A673 (cell line): ENCODE measurements at regions not wholly inside any gene's neighbourhood (a gene's known extent, or its start where the extent isn't known, plus 50 kb on each side); places are given as distances from the start of the nearest gene placed in this dataset.

Experiments used
- BruUV-seq: library from RNA; stranded (reverse); fragments of 400-500 nt; replicated peaks from 2 replicates; lab custom pipeline; 2021; lab: Mats Ljungman, UMichigan
- CTCF ChIA-PET: fragments of 300-600 bp; sonication (Branson Sonifier 250); formaldehyde crosslinking; loops from one replicate; lab custom pipeline; 2022; ENCODE audit warnings: antibody characterized with exemption; lab: Charles Lee
- POLR2A ChIA-PET: fragments of 300-600 bp; sonication (Branson Sonifier 250); formaldehyde crosslinking; loops from one replicate; lab custom pipeline; 2022; ENCODE audit warnings: antibody characterized with exemption; ENCODE audit not compliant: low non-redundant PET; lab: Charles Lee
- DNase-seq: peaks from one replicate; pipeline ENCODE4 v3.0.0-alpha.2; 2015; ENCODE audit warnings: low spot score
- H3K27ac ChIP-seq: fragments of 200-600 bp; sonication (generic); 2 replicates; pipeline ENCODE4 v1.5.1; 2016; ENCODE audit warnings: mixed run types, low read depth, mild to moderate bottlenecking, mixed read lengths, antibody characterized with exemption, low read length; ENCODE audit not compliant: poor library complexity, severe bottlenecking
- H3K27me3 ChIP-seq: fragments of 200-600 bp; sonication (generic); replicated peaks from 2 replicates; pipeline ENCODE4 v1.6.1; 2017; ENCODE audit warnings: mixed run types, low read depth, mild to moderate bottlenecking, mixed read lengths, antibody characterized with exemption, low read length; ENCODE audit not compliant: insufficient read depth, poor library complexity
- H3K36me3 ChIP-seq: fragments of 200-600 bp; sonication (generic); 2 replicates; pipeline ENCODE4 v1.6.1; 2016; ENCODE audit warnings: mixed run types, mild to moderate bottlenecking, mixed read lengths, antibody characterized with exemption, low read length; ENCODE audit not compliant: insufficient read depth, poor library complexity, severe bottlenecking
- H3K4me1 ChIP-seq: fragments of 200-600 bp; sonication (generic); 2 replicates; pipeline ENCODE4 v1.6.1; 2017; ENCODE audit warnings: mixed run types, mild to moderate bottlenecking, mixed read lengths, antibody characterized with exemption, low read length; ENCODE audit not compliant: insufficient read depth, poor library complexity, severe bottlenecking
- H3K4me3 ChIP-seq: fragments of 200-600 bp; sonication (generic); 2 replicates; pipeline ENCODE4 v1.5.1; 2016; ENCODE audit warnings: low read depth, mixed run types, mild to moderate bottlenecking, mixed read lengths, low read length; ENCODE audit not compliant: poor library complexity, severe bottlenecking
- H3K9me3 ChIP-seq: fragments of 200-600 bp; sonication (generic); 2 replicates; pipeline ENCODE4 v1.6.1; 2016; ENCODE audit warnings: mixed run types, low read depth, mild to moderate bottlenecking, mixed read lengths, antibody characterized with exemption, low read length; ENCODE audit not compliant: poor library complexity, severe bottlenecking
- EZH2 ChIP-seq: fragments of 200-600 bp; sonication (generic); IDR thresholded peaks from 2 replicates; pipeline ENCODE4 v1.6.1; 2017; ENCODE audit warnings: borderline replicate concordance, low read depth, mild to moderate bottlenecking, mixed read lengths, antibody characterized with exemption, low read length; ENCODE audit not compliant: poor library complexity, severe bottlenecking
- intact Hi-C: fragments of 100-400 bp; cut with micrococcal nuclease; formaldehyde crosslinking; loops from one replicate; pipeline ENCODE4 v1.10.0; 2022; ENCODE audit not compliant: unreplicated experiment
- TF ChIP-seq, protein P1 (sequence below): fragments of 300-800, 200-600 bp; sonication (generic); conservative IDR thresholded peaks from 2 replicates; pipeline ENCODE4 v1.5.1; 2017; ENCODE audit warnings: low read depth, mild to moderate bottlenecking, antibody characterized with exemption, low read length, moderate library complexity, mixed read lengths

- no TSS peak for BruUV-seq
- Histone ChIP-seq H3K27me3 (no peaks in the 10 kb centered on the region), H3K27ac (no peak overlapping the region), H3K9me3 (no peaks in the 10 kb centered on the region), H3K4me3 (no peak overlapping the region), H3K4me1 (no peaks in the 10 kb centered on the region), H3K36me3 (no peaks in the 10 kb centered on the region)
- TF ChIP-seq, protein P1, sequence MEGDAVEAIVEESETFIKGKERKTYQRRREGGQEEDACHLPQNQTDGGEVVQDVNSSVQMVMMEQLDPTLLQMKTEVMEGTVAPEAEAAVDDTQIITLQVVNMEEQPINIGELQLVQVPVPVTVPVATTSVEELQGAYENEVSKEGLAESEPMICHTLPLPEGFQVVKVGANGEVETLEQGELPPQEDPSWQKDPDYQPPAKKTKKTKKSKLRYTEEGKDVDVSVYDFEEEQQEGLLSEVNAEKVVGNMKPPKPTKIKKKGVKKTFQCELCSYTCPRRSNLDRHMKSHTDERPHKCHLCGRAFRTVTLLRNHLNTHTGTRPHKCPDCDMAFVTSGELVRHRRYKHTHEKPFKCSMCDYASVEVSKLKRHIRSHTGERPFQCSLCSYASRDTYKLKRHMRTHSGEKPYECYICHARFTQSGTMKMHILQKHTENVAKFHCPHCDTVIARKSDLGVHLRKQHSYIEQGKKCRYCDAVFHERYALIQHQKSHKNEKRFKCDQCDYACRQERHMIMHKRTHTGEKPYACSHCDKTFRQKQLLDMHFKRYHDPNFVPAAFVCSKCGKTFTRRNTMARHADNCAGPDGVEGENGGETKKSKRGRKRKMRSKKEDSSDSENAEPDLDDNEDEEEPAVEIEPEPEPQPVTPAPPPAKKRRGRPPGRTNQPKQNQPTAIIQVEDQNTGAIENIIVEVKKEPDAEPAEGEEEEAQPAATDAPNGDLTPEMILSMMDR = no peak
- no peak for TF ChIP-seq EZH2
- CTCF ChIA-PET = no interaction called here
- DNase-seq = no peak
- intact Hi-C loops = loop anchor here (2.0 to 10.0 kb wide), 4 partner anchors 361 to 956 kb away; no protein-coding TSS in a partner anchor
- POLR2A ChIA-PET = no interaction called here
Observed at GRCh38 chr5:158175934-158176481, 317.1 kb upstream of the CLINT1 start.

GRCh38 chr5:158174918-158175851 lies 316.2 kb upstream of the CLINT1 start:
- DNase-seq = peak; percentile 61
- H3K4me1 ChIP-seq = no peaks in the 10 kb centered on the region
- no peaks in the 10 kb centered on the region for H3K9me3 ChIP-seq
- no peak overlapping the region for H3K4me3 ChIP-seq
- no peaks in the 10 kb centered on the region for H3K27me3 ChIP-seq
- ChIA-PET POLR2A (no interaction called here), CTCF (interaction anchor here (0.7 to 1.3 kb wide), 4 partner anchors 520 to 939 kb away, joined by 4 to 16 read pairs (median 10); no protein-coding TSS in a partner anchor)
- H3K36me3 ChIP-seq = no peaks in the 10 kb centered on the region
- TF ChIP-seq, protein P1 = peak; percentile 71
- no peak for TF ChIP-seq EZH2
- BruUV-seq = no TSS peak
- intact Hi-C loops = loop anchor here (2.0 to 10.0 kb wide), 4 partner anchors 360 to 957 kb away; no protein-coding TSS in a partner anchor
- no peak overlapping the region for H3K27ac ChIP-seq

- no peak for DNase-seq
- no peak for TF ChIP-seq EZH2
- TF ChIP-seq, protein P1 = no peak
- no peaks in the 10 kb centered on the region for H3K4me1 ChIP-seq
- H3K9me3 ChIP-seq = no peaks in the 10 kb centered on the region
- BruUV-seq = no TSS peak
- CTCF ChIA-PET = interaction anchor here (0.6 kb wide), 1 partner anchor 165 kb away, joined by 7 read pairs; no protein-coding TSS in a partner anchor
- no peaks in the 10 kb centered on the region for H3K36me3 ChIP-seq
- H3K27ac ChIP-seq = no peak overlapping the region
- intact Hi-C loops = loop anchor here (2.0 to 10.0 kb wide), 3 partner anchors 359 to 933 kb away; no protein-coding TSS in a partner anchor
- POLR2A ChIA-PET = no interaction called here
- H3K27me3 ChIP-seq = no peaks in the 10 kb centered on the region
- H3K4me3 ChIP-seq = no peak overlapping the region
Observed at GRCh38 chr5:158174026-158174425, 315.1 kb upstream of the CLINT1 start.
